HL-60 (cell line): ENCODE measurements at regions not wholly inside any gene's neighbourhood (a gene's known extent, or its start where the extent isn't known, plus 50 kb on each side); places are given as distances from the start of the nearest gene placed in this dataset.

Source experiments
- DNase-seq, 2 experiments: peaks; one replicate each; pipeline ENCODE4 v3.0.0-alpha.2; 2010 to 2020; ENCODE audit warnings: low read depth in 1 of 2, low spot score in 1 of 2
- H3K27ac ChIP-seq: fragments of 250-450 bp; sonication (Bioruptor Pico); replicated peaks from 2 replicates; pipeline ENCODE4 v1.5.1; 2020; ENCODE audit warnings: mild to moderate bottlenecking, moderate library complexity
- H3K27me3 ChIP-seq: fragments of 250-450 bp; sonication (Bioruptor Pico); 2 replicates; pipeline ENCODE4 v1.5.1; 2021; ENCODE audit warnings: mild to moderate bottlenecking, moderate library complexity; ENCODE audit not compliant: insufficient read depth, poor library complexity, severe bottlenecking
- H3K4me3 ChIP-seq: replicated peaks from 2 replicates; pipeline ENCODE4 v1.5.1; 2011; ENCODE audit warnings: mild to moderate bottlenecking, control low read depth, low read length; ENCODE audit not compliant: insufficient read depth
- GABPA ChIP-seq: IDR thresholded peaks from 2 replicates; pipeline ENCODE4 v1.6.1; 2012; ENCODE audit warnings: low read depth
- POLR2AphosphoS5 ChIP-seq: IDR thresholded peaks from 2 replicates; pipeline ENCODE4 v1.6.1; 2012; ENCODE audit warnings: low read depth
- REST ChIP-seq: IDR thresholded peaks from 2 replicates; pipeline ENCODE4 v1.6.1; 2012; ENCODE audit warnings: low read depth; ENCODE audit not compliant: insufficient replicate concordance
- SPI1 ChIP-seq: IDR thresholded peaks from 2 replicates; pipeline ENCODE4 v1.6.1; 2012; ENCODE audit warnings: low read depth, mild to moderate bottlenecking, borderline replicate concordance
- TF ChIP-seq, protein P1 (sequence below): IDR thresholded peaks from one replicate; pipeline ENCODE4 v1.5.1; 2011; ENCODE audit warnings: low read length, control low read depth, inconsistent platforms; ENCODE audit not compliant: insufficient read depth

DNA sequence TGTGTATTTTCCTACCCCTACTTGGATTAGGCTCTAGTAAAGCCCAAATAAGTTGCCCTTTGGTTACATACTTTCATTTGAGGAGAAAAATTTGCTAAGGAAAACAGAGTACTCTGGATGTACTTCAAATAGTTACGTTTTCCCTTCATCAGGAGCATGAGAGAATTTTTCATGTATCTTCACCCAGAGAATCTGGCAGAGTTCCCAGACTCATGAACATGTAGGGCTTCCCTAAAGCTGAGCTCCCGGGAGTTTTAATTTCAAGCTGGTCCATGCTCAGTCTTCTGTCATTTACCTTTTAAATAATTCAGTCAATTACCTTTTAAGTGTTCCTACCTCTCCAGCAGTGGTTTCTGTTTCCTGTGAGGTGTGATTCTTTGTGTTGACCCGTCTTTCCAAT, 367.5 kb upstream of the GRID2 start:
- H3K27ac ChIP-seq, result no peak overlapping the region
- TF ChIP-seq POLR2AphosphoS5 (no peak), GABPA (no peak), REST (no peak), SPI1 (no peak)
- TF ChIP-seq, protein P1, sequence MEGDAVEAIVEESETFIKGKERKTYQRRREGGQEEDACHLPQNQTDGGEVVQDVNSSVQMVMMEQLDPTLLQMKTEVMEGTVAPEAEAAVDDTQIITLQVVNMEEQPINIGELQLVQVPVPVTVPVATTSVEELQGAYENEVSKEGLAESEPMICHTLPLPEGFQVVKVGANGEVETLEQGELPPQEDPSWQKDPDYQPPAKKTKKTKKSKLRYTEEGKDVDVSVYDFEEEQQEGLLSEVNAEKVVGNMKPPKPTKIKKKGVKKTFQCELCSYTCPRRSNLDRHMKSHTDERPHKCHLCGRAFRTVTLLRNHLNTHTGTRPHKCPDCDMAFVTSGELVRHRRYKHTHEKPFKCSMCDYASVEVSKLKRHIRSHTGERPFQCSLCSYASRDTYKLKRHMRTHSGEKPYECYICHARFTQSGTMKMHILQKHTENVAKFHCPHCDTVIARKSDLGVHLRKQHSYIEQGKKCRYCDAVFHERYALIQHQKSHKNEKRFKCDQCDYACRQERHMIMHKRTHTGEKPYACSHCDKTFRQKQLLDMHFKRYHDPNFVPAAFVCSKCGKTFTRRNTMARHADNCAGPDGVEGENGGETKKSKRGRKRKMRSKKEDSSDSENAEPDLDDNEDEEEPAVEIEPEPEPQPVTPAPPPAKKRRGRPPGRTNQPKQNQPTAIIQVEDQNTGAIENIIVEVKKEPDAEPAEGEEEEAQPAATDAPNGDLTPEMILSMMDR, result no peak
- H3K4me3 ChIP-seq, result no peak overlapping the region
- H3K27me3 ChIP-seq, result no peaks in the 10 kb centered on the region
- no peak for DNase-seq

GRCh38 chr4:91957963-91958362, 345.8 kb upstream of the GRID2 start:
- DNase-seq, result no peak
- TF ChIP-seq, protein P1, result no peak
- no peak for TF ChIP-seq GABPA
- TF ChIP-seq SPI1, result no peak
- no peak for TF ChIP-seq REST
- TF ChIP-seq POLR2AphosphoS5, result no peak
- H3K27ac ChIP-seq, result no peak overlapping the region
- no peaks in the 10 kb centered on the region for H3K27me3 ChIP-seq
- no peak overlapping the region for H3K4me3 ChIP-seq

DNA sequence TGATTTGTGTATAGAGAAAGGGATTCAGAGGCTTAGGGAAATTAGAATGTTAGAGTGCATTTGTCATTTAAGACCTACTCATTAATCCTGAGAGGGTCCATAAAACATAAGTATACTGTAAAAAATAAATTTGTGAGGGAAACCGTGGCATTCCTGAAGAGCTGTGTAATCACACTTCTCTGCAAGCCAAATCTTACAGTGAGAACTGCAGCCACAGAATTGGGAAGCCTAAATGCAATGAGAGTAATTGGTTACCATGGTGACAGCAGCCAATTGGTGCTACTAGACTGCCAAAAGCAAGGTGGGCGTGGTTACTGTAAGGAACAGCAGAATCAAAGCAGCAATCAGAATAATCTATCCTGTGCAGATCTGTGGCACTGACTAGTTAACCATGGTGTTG, 345.2 kb upstream of the GRID2 start:
- no peak for TF ChIP-seq GABPA
- TF ChIP-seq POLR2AphosphoS5, result no peak
- no peak for DNase-seq
- H3K4me3 ChIP-seq, result no peak overlapping the region
- no peak overlapping the region for H3K27ac ChIP-seq
- no peaks in the 10 kb centered on the region for H3K27me3 ChIP-seq

GRCh38 chr4:91961504-91961903, 342.3 kb upstream of the GRID2 start:
- no peak for DNase-seq
- H3K4me3 ChIP-seq, result no peak overlapping the region
- H3K27me3 ChIP-seq, result no peaks in the 10 kb centered on the region
- H3K27ac ChIP-seq, result no peak overlapping the region
- TF ChIP-seq, protein P1, result no peak
- no peak for TF ChIP-seq REST
